NK-92 treated with Interleukin-12 subunit alpha and Interleukin-12 subunit beta, amount 100 ng/mL, for 24 hours (cell line): ENCODE measurements at regions not wholly inside any gene's neighbourhood (a gene's known extent, or its start where the extent isn't known, plus 50 kb on each side); places are given as distances from the start of the nearest gene placed in this dataset.

Source experiments
- DNase-seq: peaks from one replicate; lab custom pipeline; 2025; lab: John Stamatoyannopoulos, UW

- DNase-seq: no peak
Observed at GRCh38 chr7:33701189-33701740, 204.1 kb upstream of the BMPER start.

GRCh38 chr7:33701927-33702326, 203.4 kb upstream of the BMPER start:
- DNase-seq: no peak

- no peak for DNase-seq
Observed at GRCh38 chr7:33702514-33703054, 202.8 kb upstream of the BMPER start.

- DNase-seq: no peak
Observed at GRCh38 chr7:33705333-33705833, 200.0 kb upstream of the BMPER start.

- DNase-seq: no peak
Observed at GRCh38 chr7:33706186-33706585, 199.2 kb upstream of the BMPER start.

- no peak for DNase-seq
Observed at GRCh38 chr7:33706771-33707200, 198.6 kb upstream of the BMPER start.

- peak; percentile 46 for DNase-seq
Observed at GRCh38 chr7:33707427-33707826, 197.9 kb upstream of the BMPER start.

GRCh38 chr7:33710608-33711007, 194.7 kb upstream of the BMPER start:
- DNase-seq: no peak

- no peak for DNase-seq
Observed at GRCh38 chr7:33711231-33712019, 193.9 kb upstream of the BMPER start.

- DNase-seq: no peak
Observed at GRCh38 chr7:33712020-33712414, 193.3 kb upstream of the BMPER start.

- DNase-seq: no peak
Observed at GRCh38 chr7:33714208-33714607, 191.1 kb upstream of the BMPER start.

GRCh38 chr7:33716581-33717477, 188.5 kb upstream of the BMPER start:
- no peak for DNase-seq

GRCh38 chr7:33719059-33719581, 186.2 kb upstream of the BMPER start:
- no peak for DNase-seq

GRCh38 chr7:33720139-33720538, 185.2 kb upstream of the BMPER start:
- DNase-seq: no peak

- no peak for DNase-seq
Observed at GRCh38 chr7:33720870-33721269, 184.5 kb upstream of the BMPER start.

- no peak for DNase-seq
Observed at GRCh38 chr7:33721895-33722294, 183.4 kb upstream of the BMPER start.

GRCh38 chr7:33722383-33723101, 182.8 kb upstream of the BMPER start:
- no peak for DNase-seq

GRCh38 chr7:33724201-33724600, 181.1 kb upstream of the BMPER start:
- DNase-seq: no peak

GRCh38 chr7:33725111-33726025, 180.0 kb upstream of the BMPER start:
- DNase-seq: no peak

GRCh38 chr7:33726582-33726981, 178.8 kb upstream of the BMPER start:
- no peak for DNase-seq
